NCI-H345 treated with DMSO at 0.1 percent for 48 hours (cell line): ENCODE measurements at regions not wholly inside any gene's neighbourhood (a gene's known extent, or its start where the extent isn't known, plus 50 kb on each side); places are given as distances from the start of the nearest gene placed in this dataset.
"Not testable (repeated sequence)": the region's sequence is repeated elsewhere in the genome, so short reads cannot be mapped to it uniquely, and the experiment has no call there.

Experiments
- DNase-seq: peaks from one replicate; lab custom pipeline; 2025; ENCODE audit not compliant: unreplicated experiment; lab: John Stamatoyannopoulos, UW

DNA sequence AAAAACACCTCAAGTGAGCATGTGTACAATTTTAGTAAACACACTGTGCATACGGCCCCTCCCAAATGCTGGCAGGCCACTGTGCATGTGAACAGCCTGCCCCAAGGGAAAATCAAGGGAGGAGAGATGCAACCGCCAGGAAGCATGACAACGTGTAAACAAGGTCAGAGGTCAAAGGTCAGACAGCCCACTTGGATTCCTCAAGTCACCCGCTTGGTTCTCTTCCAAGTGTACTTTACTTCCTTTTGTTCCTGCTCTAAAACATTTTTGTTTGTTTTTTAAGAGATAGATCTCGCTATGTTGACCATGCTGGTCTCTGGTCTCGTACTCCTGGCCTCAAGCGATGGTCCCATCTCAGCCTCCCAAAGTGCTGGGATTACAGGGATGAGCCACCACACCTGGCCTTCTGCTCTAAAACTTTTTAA, 126.7 kb upstream of the SHB start:
- DNase-seq: no peak

DNA sequence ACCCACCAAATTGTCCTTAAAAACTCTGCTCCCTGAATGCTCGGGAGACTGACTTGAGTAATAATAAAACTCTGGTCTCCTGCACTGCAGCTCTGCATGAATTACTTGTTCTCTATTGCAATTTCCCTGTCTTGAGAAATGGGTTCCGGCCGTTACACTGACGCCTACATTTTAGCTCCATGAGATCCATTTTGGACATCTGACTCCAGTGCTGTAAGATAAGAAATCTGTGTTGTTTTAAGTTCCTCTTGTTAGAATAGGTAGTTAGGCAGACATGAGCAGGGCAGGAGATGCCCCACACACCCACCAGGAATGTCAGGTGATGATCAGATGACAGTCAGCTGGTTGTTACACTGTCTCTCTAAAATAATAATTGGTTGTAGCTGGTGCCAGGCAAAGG, 125.8 kb upstream of the SHB start:
- DNase-seq: no peak

DNA sequence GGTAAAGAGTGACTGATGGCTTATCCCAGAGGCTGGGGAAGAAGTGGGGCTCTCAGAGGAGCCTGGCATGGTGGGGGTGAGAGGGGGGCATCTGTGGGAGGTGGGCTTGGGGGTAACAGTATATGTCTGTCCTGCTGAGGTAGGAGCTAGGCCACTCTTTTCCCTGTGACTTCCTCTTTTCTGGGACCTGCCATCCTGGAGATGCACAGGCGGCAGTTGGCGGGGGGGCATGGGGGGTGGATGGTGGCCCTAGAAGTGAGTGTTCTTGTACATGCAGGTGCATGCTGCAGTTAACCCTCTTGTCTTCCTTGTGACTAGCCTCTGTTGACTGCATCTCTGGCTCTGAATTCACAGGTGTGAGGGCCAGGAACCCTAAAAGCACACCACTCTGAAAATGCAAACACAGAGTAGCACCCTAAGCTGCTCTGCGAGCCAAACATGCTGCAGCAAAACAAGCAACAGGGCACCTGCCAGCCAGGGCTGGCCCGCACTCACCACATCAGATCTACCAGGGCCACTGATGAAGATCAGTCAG, 123.8 kb upstream of the SHB start:
- DNase-seq: no peak

- DNase-seq: no peak
Measured at GRCh38 chr9:38186404-38187115, 117.5 kb upstream of the SHB start.

- DNase-seq: no peak
Measured at GRCh38 chr9:38185647-38186403, 116.8 kb upstream of the SHB start.

- no peak for DNase-seq
Measured at GRCh38 chr9:38183994-38184568, 115.1 kb upstream of the SHB start.

- peak; percentile 39 for DNase-seq
Measured at GRCh38 chr9:38182321-38182720, 113.3 kb upstream of the SHB start.

DNA sequence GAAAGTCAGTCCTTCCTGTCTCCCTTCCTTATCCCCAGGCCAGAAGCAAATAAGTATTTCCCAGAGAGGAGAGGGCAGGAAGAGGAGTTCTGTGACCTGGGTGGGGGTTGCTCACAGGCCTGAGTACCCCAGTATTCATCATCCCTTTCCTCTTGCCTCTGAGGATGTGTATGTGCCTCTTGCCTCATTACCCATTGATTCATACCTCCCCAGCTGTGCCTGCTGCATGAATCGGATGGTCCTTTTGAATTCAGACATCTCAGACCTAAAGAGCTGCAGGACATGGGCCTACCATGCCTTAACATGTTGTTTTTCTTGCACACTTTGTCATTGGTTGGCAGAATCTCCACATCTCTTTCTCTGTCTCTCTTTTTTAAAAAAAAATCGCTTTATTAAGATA, 112.8 kb upstream of the SHB start:
- no peak for DNase-seq

DNA sequence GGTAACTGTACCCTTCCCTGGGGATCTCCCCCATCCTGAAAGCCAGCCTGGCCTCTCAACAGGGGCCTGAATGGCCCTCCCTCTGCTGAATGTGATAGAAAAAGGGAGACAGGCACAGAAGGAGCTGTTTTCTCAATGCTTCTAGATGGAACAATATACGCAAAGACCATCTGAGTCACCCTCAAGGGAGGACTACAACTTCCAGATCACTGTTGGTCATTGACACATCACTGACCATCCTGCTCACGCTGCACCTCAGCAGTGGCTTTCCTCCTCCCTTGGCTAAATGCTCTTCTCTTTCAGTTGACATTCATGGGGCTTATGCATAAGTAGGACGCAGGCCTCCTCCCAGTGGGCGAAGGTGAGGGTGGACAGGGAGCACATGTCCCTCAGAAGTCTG, 112.2 kb upstream of the SHB start:
- DNase-seq: no peak

DNA sequence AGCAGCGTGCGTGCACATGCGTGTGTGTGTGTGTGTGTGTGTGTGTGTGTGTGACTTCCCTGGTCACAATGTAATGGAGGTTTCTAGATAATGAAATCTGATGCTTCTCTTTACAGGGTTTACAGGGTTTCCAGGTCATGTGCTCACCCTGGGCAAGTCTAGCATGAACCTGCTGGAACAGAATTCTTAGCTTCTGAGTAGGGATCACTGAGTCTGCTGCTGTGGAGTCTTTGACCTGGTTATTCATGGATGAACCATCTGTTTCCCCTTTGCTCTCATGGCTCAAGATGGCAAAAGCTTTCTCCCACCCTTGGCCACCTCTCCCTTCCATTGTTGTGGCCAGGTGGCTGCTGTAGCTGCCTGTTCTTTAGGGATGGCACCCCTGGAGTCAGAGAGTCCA, 111.6 kb upstream of the SHB start:
- DNase-seq: no peak

- DNase-seq: no peak
Measured at GRCh38 chr9:38179965-38180364, 110.9 kb upstream of the SHB start.

- DNase-seq: no peak
Measured at GRCh38 chr9:38178237-38178636, 109.2 kb upstream of the SHB start.

DNA sequence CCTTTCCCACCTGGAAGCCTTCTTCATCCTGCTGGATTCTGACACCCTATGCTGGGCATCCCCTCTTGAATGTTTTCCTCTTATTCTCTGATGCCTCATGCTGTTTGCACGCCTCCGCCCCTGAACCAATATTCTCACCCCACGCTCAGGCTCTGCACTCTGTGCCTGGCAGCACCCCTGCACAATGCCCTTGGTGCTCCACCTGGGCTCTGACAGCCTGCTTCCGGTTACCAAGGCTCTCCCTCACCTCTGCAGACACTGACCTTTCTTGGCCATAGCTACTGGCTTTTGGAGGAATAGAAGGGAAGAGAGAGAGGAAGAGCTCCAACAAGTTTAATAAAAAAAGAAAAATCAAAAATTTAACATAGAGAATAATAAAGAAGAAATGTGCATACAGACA, 108.7 kb upstream of the SHB start:
- no peak for DNase-seq

DNA sequence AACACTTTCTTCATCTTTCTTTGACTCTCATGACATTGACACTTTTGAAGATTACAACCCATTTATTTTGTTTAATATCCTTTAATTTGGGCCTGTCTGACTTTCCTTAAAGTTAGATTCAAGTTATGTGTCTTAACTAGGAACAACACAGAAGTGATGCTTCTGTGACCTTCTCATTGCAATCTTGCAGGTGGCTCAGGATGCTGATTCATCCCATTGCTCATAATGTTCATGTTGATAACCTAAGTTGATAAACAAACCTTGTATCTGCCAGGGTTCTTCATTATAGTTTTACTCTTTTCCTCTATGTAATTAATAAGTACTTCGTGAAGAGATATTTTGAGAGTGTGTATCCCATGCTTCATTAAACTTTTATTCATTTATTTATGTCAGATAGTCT, 107.2 kb upstream of the SHB start:
- no peak for DNase-seq

DNA sequence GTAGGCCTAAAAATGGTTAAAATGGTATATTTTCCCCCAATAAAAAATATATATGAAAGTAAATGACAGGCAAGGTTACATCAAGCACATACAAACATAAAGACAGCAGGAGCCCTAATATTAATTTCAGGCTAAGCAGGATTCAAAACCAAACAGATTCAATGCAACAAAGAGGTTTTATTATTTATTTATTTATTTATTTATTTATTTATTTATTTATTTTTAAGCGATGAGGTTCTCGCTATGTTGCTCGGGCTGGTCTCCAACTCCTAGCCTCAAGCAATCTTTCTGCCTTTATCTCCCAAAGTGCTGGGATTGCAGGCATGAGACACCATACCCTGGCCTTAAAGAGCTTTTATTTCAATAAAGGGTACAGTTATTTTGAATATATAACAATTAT, 106.4 kb upstream of the SHB start:
- DNase-seq: no peak

GRCh38 chr9:38172586-38172985, 103.6 kb upstream of the SHB start:
- no peak for DNase-seq

DNA sequence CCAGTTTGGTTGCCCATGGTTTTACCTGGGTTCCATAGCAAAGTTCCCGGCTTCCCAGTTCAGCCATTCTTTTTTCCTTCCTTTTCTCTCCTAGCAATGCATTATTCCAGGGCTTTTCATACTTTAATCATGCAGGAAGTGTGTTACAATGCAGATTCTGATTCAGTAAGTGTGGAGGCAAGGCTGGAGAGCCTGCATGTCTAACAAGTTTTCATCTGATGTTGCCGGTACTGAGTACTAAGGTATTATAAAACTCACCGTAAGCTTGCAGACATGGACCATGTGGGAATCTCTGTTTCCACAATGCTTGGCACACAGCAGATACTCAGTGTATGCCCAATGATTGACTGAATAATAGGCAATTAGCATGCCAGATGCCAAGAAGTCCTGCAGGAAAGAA, 102.9 kb upstream of the SHB start:
- no peak for DNase-seq

- no peak for DNase-seq
Measured at GRCh38 chr9:38171538-38171884, 102.5 kb upstream of the SHB start.

- DNase-seq: not testable (repeated sequence)
Measured at GRCh38 chr9:38170763-38171537, 101.9 kb upstream of the SHB start.

DNA sequence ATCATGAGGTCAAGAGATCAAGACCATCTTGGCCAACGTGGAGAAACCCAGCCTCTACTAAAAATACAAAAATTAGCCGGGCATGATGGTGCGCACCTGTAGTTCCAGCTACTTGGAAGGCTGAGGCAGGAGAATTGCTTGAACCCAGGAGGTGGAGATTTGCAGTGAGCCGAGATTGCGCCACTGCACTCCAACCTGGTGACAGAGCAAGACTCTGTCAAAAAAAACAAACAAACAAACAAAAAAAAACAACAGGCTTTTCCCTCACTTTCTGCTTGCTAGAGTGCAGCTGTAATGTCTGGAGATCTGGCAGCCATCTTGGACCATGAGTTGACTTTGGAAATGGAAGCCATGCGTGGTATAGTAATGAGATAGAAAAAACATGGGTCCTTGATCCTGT, 101.1 kb upstream of the SHB start:
- DNase-seq: not testable (repeated sequence)

DNA sequence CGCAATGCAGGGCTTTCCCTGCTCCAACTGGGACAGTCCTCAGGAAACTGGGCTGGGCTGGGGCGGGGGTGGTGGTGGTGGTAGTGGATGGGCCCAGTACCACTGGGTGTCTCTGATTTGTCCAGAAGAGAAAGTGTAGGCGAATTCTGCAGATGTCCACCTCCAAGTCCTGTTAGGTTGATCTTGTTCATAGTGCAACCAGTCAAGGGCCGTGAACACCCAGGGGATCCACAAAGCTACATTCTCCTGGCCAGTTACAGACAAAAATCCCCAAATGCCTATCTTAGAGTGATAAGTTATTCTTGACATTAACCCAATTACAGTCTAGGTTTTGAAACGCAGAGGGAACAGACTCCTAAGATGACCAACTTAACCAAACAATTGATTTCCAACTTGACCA, 97.5 kb upstream of the SHB start:
- DNase-seq: no peak
